PC-9 (cell line): ENCODE measurements at regions not wholly inside any gene's neighbourhood (a gene's known extent, or its start where the extent isn't known, plus 50 kb on each side); places are given as distances from the start of the nearest gene placed in this dataset.

ENCODE experiments used
- BruUV-seq: library from RNA; stranded (reverse); fragments of 400-500 nt; replicated peaks from 2 replicates; lab custom pipeline; 2021; lab: Mats Ljungman, UMichigan
- CTCF ChIA-PET: fragments of 300-600 bp; sonication (Branson Sonifier 250); formaldehyde crosslinking; loops from one replicate; lab custom pipeline; 2022; ENCODE audit warnings: antibody characterized with exemption; lab: Charles Lee
- POLR2A ChIA-PET: fragments of 300-600 bp; sonication (Branson Sonifier 250); formaldehyde crosslinking; loops from one replicate; lab custom pipeline; 2022; ENCODE audit warnings: antibody characterized with exemption; ENCODE audit not compliant: unreplicated experiment; lab: Charles Lee
- DNase-seq, 2 experiments: peaks; one replicate each; pipeline versions ENCODE4 v3.0.0 to v3.0.0-alpha.2; 2015 to 2022; ENCODE audit warnings: mixed read lengths in 1 of 2
- H2AFZ ChIP-seq: fragments of 200-600 bp; sonication (generic); 2 replicates; pipeline ENCODE4 v1.8.1; 2017; ENCODE audit warnings: antibody characterized with exemption
- H3F3A ChIP-seq: fragments of 200-600 bp; sonication (generic); 2 replicates; pipeline ENCODE4 v1.8.1; 2017; ENCODE audit warnings: antibody characterized with exemption, mild to moderate bottlenecking, low read depth; ENCODE audit not compliant: insufficient read depth
- H3K27ac ChIP-seq: fragments of 200-600 bp; sonication (generic); 2 replicates; pipeline ENCODE4 v1.6.1; 2016; ENCODE audit warnings: mixed run types
- H3K27me3 ChIP-seq: fragments of 200-600 bp; sonication (generic); 2 replicates; pipeline ENCODE4 v1.6.1; 2016; ENCODE audit warnings: low read depth, mixed run types; ENCODE audit not compliant: insufficient read depth
- H3K36me3 ChIP-seq: fragments of 200-600 bp; sonication (generic); 2 replicates; pipeline ENCODE4 v1.6.1; 2016; ENCODE audit warnings: low read depth, mixed run types
- H3K4me1 ChIP-seq: fragments of 200-600 bp; sonication (generic); replicated peaks from 2 replicates; pipeline ENCODE4 v1.6.1; 2016; ENCODE audit warnings: mixed run types; ENCODE audit not compliant: insufficient read depth
- H3K4me2 ChIP-seq: fragments of 200-600 bp; sonication (generic); 2 replicates; pipeline ENCODE4 v1.6.1; 2017; ENCODE audit warnings: mixed run types
- H3K4me3 ChIP-seq: fragments of 200-600 bp; sonication (generic); 2 replicates; pipeline ENCODE4 v1.6.1; 2016; ENCODE audit warnings: mixed run types
- H3K79me2 ChIP-seq: fragments of 200-600 bp; sonication (generic); 2 replicates; pipeline ENCODE4 v1.6.1; 2017; ENCODE audit warnings: low read depth, mixed run types
- H3K9me2 ChIP-seq: fragments of 200-600 bp; sonication (generic); 2 replicates; pipeline ENCODE4 v1.8.1; 2017; ENCODE audit warnings: mild to moderate bottlenecking; ENCODE audit not compliant: insufficient read depth
- H3K9me3 ChIP-seq: fragments of 200-600 bp; sonication (generic); 2 replicates; pipeline ENCODE4 v1.8.1; 2016; ENCODE audit warnings: low read depth; ENCODE audit not compliant: insufficient read depth
- H4K20me1 ChIP-seq: fragments of 200-600 bp; sonication (generic); 2 replicates; pipeline ENCODE4 v1.8.1; 2017; ENCODE audit not compliant: insufficient read depth
- CTCF ChIP-seq: fragments of 200-600 bp; sonication (generic); conservative IDR thresholded peaks from 2 replicates; pipeline ENCODE4 v1.6.1; 2017; ENCODE audit warnings: mixed run types, antibody characterized with exemption, mild to moderate bottlenecking, moderate library complexity
- EZH2 ChIP-seq: fragments of 200-600 bp; sonication (generic); IDR thresholded peaks from 2 replicates; pipeline ENCODE4 v1.8.0; 2017; ENCODE audit warnings: antibody characterized with exemption, low read depth
- intact Hi-C: fragments of 100-400 bp; cut with micrococcal nuclease; formaldehyde crosslinking; loops from one replicate; pipeline ENCODE4 v1.10.0; 2022; ENCODE audit not compliant: unreplicated experiment

- no peaks in the 10 kb centered on the region for H4K20me1 ChIP-seq
- TF ChIP-seq EZH2 = no peak
- no peak for TF ChIP-seq CTCF
- no peak for DNase-seq
- no peaks in the 10 kb centered on the region for H3K79me2 ChIP-seq
- H3K4me2 ChIP-seq = no peak overlapping the region
- H2AFZ ChIP-seq = no peak overlapping the region
- H3K27ac ChIP-seq = no peak overlapping the region
- H3K4me1 ChIP-seq = no peaks in the 10 kb centered on the region
- H3F3A ChIP-seq = no peaks in the 10 kb centered on the region
- no peak overlapping the region for H3K4me3 ChIP-seq
- BruUV-seq = no TSS peak
- no peaks in the 10 kb centered on the region for H3K27me3 ChIP-seq
- intact Hi-C loops = no loop called here
- no peaks in the 10 kb centered on the region for H3K36me3 ChIP-seq
- H3K9me2 ChIP-seq = no peaks in the 10 kb centered on the region
- CTCF ChIA-PET = no interaction called here
- POLR2A ChIA-PET = no interaction called here
- no peaks in the 10 kb centered on the region for H3K9me3 ChIP-seq
These were observed 393.1 kb downstream of the TAF11L14 start for GRCh38 chr5:18027241-18027867.

- Histone ChIP-seq H2AFZ (no peak overlapping the region), H3K4me1 (no peaks in the 10 kb centered on the region), H4K20me1 (no peaks in the 10 kb centered on the region), H3K9me2 (no peaks in the 10 kb centered on the region), H3K27me3 (no peaks in the 10 kb centered on the region), H3F3A (no peaks in the 10 kb centered on the region), H3K4me2 (no peak overlapping the region), H3K27ac (no peak overlapping the region), H3K79me2 (no peaks in the 10 kb centered on the region), H3K4me3 (no peak overlapping the region), H3K9me3 (no peaks in the 10 kb centered on the region), H3K36me3 (no peaks in the 10 kb centered on the region)
- no peak for TF ChIP-seq EZH2
- TF ChIP-seq CTCF = no peak
- no TSS peak for BruUV-seq
- ChIA-PET CTCF (no interaction called here), POLR2A (no interaction called here)
- no peak for DNase-seq
- intact Hi-C loops = no loop called here
These were observed 393.8 kb downstream of the TAF11L14 start for GRCh38 chr5:18028036-18028435.

GRCh38 chr5:18032744-18033143 lies 398.5 kb downstream of the TAF11L14 start:
- TF ChIP-seq EZH2 = no peak
- TF ChIP-seq CTCF = no peak
- intact Hi-C loops = no loop called here
- H3K9me3 ChIP-seq = no peaks in the 10 kb centered on the region
- H3K4me3 ChIP-seq = no peak overlapping the region
- ChIA-PET POLR2A (no interaction called here), CTCF (no interaction called here)
- no peak overlapping the region for H3K27ac ChIP-seq
- H3K9me2 ChIP-seq = no peaks in the 10 kb centered on the region
- BruUV-seq = no TSS peak
- no peaks in the 10 kb centered on the region; the same call in 1 of the 2 replicates for H3K27me3 ChIP-seq
- DNase-seq = no peak
- H3K4me1 ChIP-seq = no peaks in the 10 kb centered on the region
- 0 out of 2 replicates have a peak, but pooled peaks cover 4% of the 10 kb centered on the region for H3K36me3 ChIP-seq
- no peaks in the 10 kb centered on the region for H3F3A ChIP-seq
- no peak overlapping the region for H2AFZ ChIP-seq
- no peaks in the 10 kb centered on the region for H4K20me1 ChIP-seq
- no peaks in the 10 kb centered on the region for H3K79me2 ChIP-seq
- H3K4me2 ChIP-seq = no peak overlapping the region
